NCI-H1105 (cell line): ENCODE measurements at regions not wholly inside any gene's neighbourhood (a gene's known extent, or its start where the extent isn't known, plus 50 kb on each side); places are given as distances from the start of the nearest gene placed in this dataset.

Experiments used
- DNase-seq: peaks from one replicate; lab custom pipeline; 2025; lab: John Stamatoyannopoulos, UW

DNA sequence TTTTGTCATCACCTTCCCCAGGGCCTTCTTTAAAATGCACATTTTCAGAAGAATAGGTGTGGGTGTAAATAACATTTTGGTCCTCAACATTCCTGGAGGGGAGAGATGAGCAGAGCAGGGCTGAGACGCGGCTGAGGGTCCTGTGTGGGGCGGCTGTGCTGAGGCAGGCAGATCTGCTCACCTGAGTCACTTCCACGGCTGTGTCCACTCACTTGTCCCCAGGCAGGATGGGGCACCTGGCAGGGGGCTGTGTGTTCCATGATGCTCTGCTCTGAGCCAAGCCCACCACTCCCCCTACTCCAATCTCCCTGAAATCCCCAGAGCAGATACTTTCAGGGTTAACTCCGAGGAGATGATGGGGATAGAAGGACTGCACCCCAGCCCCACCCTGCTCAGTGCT, 93.8 kb downstream of the GLRX3 start:
- DNase-seq = no peak

DNA sequence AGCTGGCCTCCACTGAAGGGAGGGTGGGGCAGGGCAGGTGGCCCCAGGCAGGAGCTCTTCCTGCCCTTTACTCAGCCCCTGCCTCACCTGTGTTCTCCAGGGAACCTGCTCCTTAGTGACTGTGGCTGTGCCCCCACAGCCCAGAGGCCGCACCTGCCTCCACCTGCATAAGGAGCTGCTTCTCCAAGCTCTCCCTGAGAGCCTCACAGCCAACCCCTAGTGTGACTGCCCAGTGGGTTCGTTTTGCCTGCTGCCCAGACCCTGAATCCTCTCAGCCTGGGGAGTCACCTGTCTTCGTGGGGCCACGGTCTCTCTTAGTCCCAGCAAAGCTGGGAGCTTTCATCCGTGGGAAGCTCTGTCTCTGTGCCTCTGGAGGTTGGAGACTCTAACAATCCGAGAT, 94.4 kb downstream of the GLRX3 start:
- no peak for DNase-seq

DNA sequence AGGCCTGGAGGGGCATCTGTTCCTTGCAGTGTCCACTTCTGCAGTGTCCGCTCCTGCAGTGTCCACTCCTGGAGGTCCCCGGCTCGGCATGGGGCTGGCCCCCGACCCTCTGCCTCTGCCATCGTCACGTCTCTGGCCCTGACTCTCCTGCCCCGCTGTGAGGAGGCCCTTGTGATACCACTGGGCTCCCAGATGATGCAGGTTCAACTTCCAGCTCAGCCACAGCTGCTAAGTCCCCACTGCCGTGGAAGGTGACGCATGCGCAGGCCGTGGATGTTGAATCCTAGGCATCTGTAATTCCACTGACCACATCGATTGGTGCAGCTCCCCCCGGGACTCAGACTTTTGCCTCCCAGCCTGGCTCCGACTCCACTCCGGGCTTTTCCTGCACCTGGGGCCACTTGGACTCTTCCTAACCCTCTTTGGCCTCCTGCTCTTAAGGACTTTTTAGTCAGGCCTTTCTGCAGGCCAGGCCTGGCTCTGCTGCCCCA, 95.1 kb downstream of the GLRX3 start:
- no peak for DNase-seq

DNA sequence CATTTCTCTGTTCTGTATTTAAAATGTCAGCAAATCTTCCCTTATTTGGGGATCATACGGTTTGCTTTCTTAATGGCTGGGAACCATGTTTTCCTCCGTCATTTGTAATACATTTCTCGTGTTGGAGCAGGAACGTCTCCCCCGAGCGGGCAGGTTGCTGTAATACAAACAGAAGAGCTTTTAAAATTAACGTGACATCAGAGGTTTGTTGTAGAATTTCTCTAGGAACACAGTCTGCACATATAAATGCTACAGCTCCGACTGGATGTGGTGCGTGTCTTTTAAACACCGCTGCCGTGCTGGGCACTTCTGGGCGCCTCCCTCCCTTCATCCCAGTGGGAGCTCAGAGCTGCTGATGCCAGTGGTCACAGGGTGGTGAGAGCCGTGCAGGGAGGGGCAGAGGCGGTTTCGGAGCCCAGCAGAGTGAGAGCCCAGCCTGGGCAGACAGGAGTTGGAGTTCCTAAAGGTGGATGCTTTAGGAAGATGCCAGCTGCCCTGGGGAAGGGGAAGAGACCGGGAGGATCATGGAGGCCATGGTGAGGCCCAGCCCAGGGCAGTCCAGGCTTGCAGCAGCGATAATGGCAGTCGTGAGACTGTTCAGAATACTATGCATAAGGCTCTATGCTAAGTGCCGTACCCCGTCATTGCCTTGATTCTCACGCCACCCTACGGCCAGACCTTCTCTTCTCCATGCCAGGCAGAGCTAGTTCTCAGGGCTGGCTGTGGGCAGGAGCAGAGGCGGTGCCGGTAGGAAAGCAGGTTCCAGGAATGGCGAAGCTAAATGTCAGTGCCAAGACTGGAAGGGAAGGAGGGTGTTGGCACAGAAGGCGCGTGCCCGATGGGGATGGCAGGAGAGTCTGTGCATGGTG, 96.2 kb downstream of the GLRX3 start:
- no peak for DNase-seq

DNA sequence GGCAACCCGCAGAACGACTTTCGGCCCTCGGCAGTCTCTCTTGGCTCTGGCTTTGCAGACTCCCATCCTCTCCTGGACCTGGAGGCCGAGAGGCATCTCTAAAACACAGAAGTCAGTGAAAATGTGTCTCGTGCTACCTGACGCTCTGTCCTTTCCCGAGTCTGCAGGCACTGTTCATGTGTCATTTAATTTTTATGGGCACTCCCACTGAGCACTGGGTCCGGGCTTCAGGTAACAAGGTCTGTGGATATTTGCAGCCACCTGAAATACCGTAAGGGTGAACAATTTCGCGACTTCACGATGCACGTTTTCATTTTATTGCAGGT, 96.8 kb downstream of the GLRX3 start:
- no peak for DNase-seq

DNA sequence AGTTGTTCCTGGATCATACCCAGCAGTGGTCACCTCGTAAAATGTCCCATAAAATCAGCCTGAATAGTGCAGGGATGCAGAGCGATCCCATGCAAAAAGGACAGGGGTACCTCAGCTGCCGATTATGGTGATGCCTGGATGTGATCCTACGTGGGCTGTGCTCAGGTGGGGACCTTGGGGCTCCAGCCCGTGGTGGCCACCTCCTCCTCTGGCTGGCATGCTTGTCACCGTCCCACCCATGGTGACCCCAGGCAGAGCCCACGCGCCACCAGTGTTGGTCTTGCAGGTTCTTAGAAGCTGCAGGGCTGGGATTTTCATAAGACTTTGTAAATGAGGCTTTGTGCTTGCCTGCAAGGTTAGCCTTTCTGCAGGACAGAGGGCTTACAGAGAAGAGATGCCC, 97.2 kb downstream of the GLRX3 start:
- DNase-seq = no peak

DNA sequence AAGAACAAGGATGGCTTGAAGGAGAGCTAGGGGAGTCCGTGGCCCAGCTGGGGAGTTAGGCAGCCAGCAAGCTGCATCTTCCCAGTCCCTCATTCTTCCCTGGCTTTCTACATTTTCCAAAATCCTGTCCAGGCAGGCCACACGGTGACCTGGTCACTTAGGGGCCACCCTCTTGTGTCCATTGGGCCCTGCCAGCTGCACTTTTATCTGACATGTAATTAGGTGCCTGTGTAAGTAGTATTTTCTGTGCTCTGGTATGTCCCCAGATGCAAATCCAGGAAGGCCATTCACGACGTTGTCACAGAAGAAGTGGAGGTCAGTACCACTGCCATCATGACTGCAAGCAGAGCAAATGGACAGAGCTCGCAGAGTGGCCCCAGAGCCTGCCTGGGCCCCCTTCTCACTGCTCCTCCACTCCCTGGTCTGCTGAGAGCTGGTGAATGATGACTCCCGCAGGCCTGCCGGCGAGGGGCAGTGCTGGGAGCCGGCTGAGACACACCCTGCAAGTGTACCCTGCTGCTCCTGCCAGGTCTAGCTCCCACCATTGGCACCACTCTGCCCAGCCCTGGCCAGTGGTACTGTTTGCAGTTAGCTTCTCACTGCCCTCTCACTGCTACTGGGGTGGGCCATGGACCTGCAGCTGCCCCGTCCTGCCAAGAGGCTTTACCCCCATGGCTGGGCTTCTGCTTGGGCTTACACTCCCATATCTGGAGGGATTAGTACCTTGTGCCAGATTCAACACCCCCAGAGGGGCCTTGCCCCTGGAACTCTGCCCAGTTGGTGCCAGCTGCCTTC, 98.2 kb downstream of the GLRX3 start:
- no peak for DNase-seq

DNA sequence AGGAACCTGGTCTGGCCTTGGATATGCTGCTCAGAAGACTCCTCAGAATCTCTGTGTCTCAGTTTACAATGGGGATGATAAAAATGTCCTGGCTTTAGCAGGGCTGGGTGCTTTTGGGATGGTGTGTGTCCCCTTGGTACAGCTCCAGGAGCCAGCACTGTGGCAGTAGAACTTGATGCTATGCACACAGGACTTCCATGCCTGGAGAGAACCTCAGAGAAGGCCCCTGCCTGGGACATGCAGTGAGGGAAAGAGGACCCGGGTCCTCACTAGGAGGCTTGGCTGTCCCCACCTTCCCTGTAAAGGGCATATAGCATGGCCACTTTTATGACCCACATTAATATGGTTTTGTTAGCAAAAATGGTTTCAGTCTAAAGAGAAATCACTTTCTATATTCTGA, 100.5 kb downstream of the GLRX3 start:
- DNase-seq = no peak

DNA sequence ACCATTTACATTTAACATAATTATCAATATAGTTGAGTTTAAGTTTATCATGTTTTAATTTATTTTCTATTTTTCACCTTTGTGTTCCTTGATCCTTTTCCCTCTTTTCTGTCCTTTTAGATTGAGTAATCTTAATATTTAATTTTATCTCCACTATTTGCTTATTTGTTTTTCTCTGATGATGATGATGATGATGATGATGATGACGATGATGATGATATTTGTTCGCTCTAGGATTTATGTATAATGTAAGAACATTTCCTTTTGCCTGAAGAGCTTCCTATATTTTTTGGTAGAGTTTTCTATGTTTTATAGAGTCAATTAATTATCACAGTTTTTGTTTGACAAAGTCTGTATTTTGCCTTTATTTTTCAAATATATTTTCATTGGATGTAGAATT, 104.2 kb downstream of the GLRX3 start:
- DNase-seq = no peak

DNA sequence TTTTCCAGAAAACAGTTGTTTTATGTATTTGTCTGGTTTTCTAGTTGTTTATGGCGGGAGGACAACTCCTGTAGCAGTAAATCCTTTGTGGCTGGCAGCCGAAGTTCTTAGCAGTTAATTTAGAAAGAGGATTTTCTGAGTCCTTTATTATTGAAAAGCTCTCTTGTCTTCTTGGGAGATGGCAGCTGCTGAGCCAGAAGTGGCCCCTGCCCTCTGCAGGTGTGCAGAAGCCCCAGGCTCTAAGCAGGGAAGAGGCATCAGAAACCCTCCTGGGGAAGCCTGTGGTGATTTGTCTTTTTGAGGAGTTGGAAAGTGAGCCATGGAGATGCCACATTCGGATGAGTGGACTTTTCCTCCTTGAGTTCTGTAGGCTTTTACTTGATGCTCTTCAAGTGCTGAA, 106.3 kb downstream of the GLRX3 start:
- no peak for DNase-seq

DNA sequence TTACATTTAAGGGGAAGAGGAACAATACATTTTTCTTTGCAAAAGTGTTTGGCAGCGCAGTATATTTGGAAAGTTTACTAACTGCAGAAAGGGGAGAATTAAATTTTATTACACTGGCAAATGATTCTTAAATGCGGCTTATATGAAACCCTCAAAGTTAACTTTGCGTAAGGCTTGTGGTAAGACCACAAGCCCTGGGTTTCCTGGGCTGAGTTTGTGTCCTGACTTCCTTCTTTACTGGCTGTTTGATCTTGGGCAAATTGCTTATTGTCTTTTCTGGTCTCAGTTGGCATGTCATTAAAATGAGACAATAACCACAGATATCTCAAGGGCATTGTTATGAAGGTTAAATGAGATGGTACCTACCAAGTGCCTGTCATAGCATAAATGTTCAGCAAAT, 106.8 kb downstream of the GLRX3 start:
- no peak for DNase-seq

DNA sequence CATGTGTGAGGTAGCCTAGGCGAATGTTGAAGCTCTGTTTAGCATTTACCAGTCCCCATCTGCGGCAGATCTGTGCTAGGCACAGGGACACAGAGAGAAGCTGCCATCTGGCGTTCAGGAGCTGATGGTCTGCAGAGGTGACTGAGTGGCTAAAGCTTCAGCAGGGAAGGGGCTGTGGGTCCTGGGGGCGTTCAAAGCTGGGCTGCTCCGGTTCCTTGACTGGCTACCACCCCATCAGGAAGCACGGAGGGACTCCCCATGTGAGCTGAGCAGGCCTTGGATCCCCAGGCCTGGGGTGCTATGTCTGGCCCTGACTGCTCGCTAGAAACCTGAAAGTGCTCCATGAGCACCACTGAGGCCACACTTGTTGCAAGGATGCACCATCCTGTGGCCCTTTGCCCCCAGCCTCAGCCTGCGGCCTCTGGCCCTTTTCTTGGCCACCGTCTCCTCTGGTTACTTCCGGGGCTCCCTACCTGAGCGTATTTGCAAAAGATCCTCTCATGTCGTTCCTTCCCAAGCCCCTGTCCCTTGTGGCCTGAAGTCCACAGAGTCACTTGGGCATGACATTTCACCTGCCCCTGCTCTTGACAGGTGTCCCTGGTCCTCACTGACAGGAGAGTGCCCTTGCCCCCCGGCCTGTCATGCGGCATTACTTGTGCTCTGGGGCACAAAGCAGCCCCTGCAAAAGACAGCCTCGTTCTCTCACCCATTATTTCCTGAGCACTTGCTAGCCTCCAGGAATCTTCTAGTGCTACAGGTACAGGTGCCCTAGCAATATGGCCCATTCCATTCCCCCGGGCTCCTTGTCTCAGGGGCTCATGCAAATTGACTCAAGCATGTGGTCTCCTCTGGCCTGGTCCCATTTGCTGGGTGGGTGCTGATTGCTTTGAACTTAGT, 108.1 kb downstream of the GLRX3 start:
- DNase-seq = no peak

DNA sequence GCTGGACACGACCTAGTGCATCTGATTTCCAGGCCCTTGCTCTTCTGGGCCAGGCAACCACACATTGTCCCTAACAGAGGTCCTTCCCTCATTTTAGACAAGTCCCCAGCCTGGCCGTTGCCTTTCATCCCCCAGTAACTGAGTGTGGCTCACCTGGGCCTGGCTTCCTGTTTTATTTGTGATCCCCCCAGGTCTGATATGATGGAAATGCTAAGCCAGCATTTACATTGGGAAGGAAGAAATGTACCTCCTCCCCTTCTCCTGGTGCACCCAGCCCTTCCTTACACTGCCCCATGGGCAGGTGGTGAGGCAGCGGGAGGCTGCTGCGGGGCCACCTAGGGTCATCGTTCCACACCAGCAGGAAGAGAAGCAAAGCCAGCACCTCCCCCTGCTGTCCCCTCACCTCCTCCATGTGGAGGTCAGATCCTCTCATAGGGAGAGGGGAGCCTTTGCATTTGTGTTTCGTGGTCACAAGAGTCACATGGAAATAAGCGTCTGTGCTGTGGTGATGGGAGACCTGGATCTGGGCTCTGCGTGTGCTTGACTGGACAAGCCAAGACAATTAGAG, 108.8 kb downstream of the GLRX3 start:
- no peak for DNase-seq

DNA sequence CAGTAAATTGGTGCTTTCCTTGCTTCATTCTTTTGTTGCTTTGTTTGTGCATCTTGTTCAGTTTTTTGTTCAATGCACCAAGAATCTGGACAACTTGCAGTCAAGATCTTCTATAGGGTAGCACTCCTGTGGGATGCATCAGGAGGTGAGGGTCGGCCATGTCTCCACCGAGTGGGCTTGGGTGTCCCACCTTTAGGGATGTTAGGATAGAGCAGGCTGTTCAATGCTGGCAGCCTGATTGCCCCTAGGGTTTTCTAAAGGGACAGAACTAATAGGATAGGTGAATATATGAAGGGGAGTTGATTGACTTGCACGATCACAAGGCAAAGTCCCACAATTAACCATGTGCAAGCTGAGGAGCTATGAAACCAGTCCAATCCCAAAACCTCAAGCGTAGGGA, 109.9 kb downstream of the GLRX3 start:
- DNase-seq = no peak

DNA sequence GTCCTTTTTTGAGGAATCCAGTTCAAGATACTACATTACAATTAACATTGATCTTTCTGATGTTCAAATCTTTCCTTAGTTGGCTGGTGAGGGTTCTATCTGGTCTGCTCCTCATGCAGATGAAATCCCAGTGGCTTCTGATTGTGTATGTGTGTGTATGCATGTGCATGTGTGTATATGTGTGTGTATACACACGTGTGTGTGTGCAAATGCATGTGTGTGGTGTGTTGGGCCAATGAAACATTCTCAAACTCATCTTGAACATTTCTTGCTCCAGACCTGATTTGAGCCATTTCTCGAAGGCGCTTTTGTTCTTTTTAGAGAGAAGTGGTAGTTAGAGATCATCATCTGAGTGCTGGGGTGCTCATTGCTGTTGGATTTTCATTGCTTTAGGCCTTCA, 113.9 kb downstream of the GLRX3 start:
- DNase-seq = no peak

DNA sequence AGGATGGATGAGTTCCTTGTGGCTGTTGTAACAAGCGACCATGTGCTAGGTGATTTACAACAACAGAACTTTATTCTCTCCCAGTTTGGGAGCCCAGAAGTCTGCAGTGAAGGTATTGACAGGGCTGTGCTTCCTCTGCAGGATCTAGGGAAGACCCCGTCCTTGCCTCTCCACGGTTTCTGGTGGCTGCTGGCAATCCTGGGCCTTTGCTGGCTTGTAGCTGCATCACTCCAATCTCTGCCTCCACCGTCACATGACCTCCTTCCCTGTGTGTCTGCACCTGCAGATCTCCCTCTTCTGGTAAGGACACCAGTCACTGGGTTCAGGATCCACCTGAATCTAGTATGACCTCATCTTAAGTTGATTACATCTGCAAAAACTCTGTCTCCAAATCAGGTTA, 115.6 kb downstream of the GLRX3 start:
- DNase-seq = no peak

DNA sequence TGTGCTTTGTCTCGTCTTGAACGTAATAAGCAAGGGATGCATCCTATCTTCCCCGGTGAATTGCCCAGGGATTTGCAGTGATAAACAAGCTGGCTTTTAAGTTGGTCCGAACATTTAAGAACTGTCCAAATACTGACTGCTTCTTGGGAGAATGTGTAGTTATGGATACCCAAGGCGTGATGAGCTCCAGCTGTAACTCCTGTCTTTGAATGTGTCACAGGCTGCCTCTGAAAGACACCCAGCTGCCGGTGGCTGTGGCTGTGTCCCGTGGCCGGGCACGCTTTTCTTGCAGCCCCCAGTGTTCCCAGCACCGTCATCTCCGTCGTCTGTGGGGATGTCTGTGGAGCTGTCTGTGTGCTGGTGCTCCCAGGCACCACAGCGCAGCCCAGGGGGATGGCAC, 118.1 kb downstream of the GLRX3 start:
- DNase-seq = no peak

DNA sequence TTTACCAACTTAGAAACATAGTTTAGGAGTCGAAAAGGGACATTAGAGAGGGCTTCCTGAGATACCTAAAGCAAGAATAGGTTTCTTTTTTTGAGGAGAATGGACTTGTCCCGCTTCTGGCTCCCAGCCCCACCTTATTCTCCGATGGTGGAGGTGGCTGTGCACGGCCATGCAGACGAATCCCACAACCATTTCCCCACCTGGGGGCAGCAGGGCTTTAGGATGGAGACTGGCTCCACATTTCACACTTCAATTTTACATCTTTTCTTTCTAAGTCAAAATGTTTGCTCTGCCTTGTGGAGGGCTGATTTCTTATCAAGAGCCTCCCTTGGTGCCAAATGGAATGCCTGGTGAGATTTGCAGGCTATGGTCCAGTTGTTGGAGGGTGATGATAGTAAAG, 118.5 kb downstream of the GLRX3 start:
- no peak for DNase-seq

DNA sequence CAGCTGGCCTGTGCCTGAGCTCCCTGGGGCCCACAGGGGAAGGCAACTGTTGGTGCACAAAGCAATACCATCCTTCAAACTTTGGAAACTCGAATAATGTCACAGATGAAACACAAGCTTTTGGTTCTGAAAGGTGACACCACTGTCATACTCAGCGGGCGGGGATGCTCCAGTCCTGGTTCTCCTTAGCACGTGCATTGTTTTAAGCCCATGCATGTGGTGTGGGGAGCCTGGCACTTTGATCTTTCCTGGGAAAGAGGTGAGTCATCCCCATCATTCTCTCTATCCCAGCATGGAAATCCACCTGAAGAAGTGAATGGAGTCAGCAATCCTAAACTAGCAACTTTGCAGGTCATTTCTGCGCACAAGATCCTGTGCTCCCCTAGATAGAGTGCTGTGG, 119.6 kb downstream of the GLRX3 start:
- no peak for DNase-seq

DNA sequence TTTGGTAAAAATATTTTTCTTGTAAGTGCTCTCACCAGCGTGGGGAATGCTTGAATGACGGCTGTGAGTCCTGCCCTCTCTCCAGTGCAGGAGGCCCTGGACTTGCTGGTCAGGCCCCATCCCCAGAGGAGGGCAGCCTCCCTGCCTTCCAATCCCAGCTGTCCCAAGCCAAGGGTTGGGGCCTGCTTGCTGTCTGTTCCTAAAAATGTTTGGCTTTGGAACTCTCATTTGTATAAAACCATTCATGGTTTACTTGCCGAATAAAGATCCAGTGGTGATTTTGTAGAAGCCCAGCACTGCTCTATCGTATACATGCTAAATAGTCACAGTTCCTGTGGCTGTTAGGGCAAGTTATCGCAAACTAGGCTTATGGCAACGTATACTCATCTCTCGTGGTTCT, 121.7 kb downstream of the GLRX3 start:
- no peak for DNase-seq

DNA sequence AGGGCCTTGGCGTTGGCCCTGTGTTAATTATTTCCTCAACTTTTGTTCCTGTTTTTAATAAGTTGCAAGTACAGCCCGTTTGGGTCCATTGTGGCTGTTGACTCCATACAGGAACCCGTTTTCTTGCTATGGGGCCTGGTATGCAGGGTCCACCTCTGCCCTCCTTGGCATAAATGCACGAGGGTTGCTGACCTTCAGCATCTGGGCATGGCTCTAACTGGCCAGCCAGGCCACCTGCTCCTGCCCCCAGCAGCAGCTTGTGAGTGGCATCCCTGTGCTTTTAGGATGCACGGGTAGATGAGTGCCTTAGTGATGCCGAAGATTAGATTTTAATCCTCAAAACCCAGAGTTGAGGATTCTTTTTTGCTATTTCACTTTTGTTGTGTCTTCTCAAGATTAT, 123.2 kb downstream of the GLRX3 start:
- DNase-seq = no peak

DNA sequence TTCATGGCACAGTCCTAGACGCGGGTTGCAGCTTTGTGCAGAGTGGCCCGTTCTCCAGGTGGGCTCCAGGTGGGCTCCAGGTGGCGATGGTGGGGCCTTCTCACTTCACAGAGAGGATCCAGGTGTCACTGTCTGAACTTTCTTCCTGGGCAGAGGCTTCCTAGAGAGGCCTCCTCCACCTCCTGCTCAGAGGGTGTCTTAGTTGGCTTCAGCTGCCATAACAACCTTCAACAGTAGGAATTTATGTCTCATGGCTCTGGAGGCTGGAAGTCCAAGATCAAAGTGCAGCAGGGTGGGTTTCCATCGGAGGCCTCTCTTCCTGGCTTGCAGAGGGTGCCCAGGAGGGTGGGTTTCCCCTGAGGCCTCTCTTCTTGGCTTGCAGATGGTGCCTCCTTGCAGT, 125.1 kb downstream of the GLRX3 start:
- DNase-seq = no peak
